PC-9 (cell line): ENCODE measurements at regions not wholly inside any gene's neighbourhood (a gene's known extent, or its start where the extent isn't known, plus 50 kb on each side); places are given as distances from the start of the nearest gene placed in this dataset.

Source experiments
- BruUV-seq: library from RNA; stranded (reverse); fragments of 400-500 nt; replicated peaks from 2 replicates; lab custom pipeline; 2021; lab: Mats Ljungman, UMichigan
- CTCF ChIA-PET: fragments of 300-600 bp; sonication (Branson Sonifier 250); formaldehyde crosslinking; loops from one replicate; lab custom pipeline; 2022; ENCODE audit warnings: antibody characterized with exemption; lab: Charles Lee
- POLR2A ChIA-PET: fragments of 300-600 bp; sonication (Branson Sonifier 250); formaldehyde crosslinking; loops from one replicate; lab custom pipeline; 2022; ENCODE audit warnings: antibody characterized with exemption; ENCODE audit not compliant: unreplicated experiment; lab: Charles Lee
- DNase-seq, 2 experiments: peaks; one replicate each; pipeline versions ENCODE4 v3.0.0 to v3.0.0-alpha.2; 2015 to 2022; ENCODE audit warnings: mixed read lengths in 1 of 2
- H2AFZ ChIP-seq: fragments of 200-600 bp; sonication (generic); 2 replicates; pipeline ENCODE4 v1.8.1; 2017; ENCODE audit warnings: antibody characterized with exemption
- H3F3A ChIP-seq: fragments of 200-600 bp; sonication (generic); 2 replicates; pipeline ENCODE4 v1.8.1; 2017; ENCODE audit warnings: antibody characterized with exemption, mild to moderate bottlenecking, low read depth; ENCODE audit not compliant: insufficient read depth
- H3K27ac ChIP-seq: fragments of 200-600 bp; sonication (generic); 2 replicates; pipeline ENCODE4 v1.6.1; 2016; ENCODE audit warnings: mixed run types
- H3K27me3 ChIP-seq: fragments of 200-600 bp; sonication (generic); 2 replicates; pipeline ENCODE4 v1.6.1; 2016; ENCODE audit warnings: low read depth, mixed run types; ENCODE audit not compliant: insufficient read depth
- H3K36me3 ChIP-seq: fragments of 200-600 bp; sonication (generic); 2 replicates; pipeline ENCODE4 v1.6.1; 2016; ENCODE audit warnings: low read depth, mixed run types
- H3K4me1 ChIP-seq: fragments of 200-600 bp; sonication (generic); replicated peaks from 2 replicates; pipeline ENCODE4 v1.6.1; 2016; ENCODE audit warnings: mixed run types; ENCODE audit not compliant: insufficient read depth
- H3K4me2 ChIP-seq: fragments of 200-600 bp; sonication (generic); 2 replicates; pipeline ENCODE4 v1.6.1; 2017; ENCODE audit warnings: mixed run types
- H3K4me3 ChIP-seq: fragments of 200-600 bp; sonication (generic); 2 replicates; pipeline ENCODE4 v1.6.1; 2016; ENCODE audit warnings: mixed run types
- H3K79me2 ChIP-seq: fragments of 200-600 bp; sonication (generic); 2 replicates; pipeline ENCODE4 v1.6.1; 2017; ENCODE audit warnings: low read depth, mixed run types
- H3K9me2 ChIP-seq: fragments of 200-600 bp; sonication (generic); 2 replicates; pipeline ENCODE4 v1.8.1; 2017; ENCODE audit warnings: mild to moderate bottlenecking; ENCODE audit not compliant: insufficient read depth
- H3K9me3 ChIP-seq: fragments of 200-600 bp; sonication (generic); 2 replicates; pipeline ENCODE4 v1.8.1; 2016; ENCODE audit warnings: low read depth; ENCODE audit not compliant: insufficient read depth
- H4K20me1 ChIP-seq: fragments of 200-600 bp; sonication (generic); 2 replicates; pipeline ENCODE4 v1.8.1; 2017; ENCODE audit not compliant: insufficient read depth
- EZH2 ChIP-seq: fragments of 200-600 bp; sonication (generic); IDR thresholded peaks from 2 replicates; pipeline ENCODE4 v1.8.0; 2017; ENCODE audit warnings: antibody characterized with exemption, low read depth
- intact Hi-C: fragments of 100-400 bp; cut with micrococcal nuclease; formaldehyde crosslinking; loops from one replicate; pipeline ENCODE4 v1.10.0; 2022; ENCODE audit not compliant: unreplicated experiment
- TF ChIP-seq, protein P1 (sequence below): fragments of 200-600 bp; sonication (generic); conservative IDR thresholded peaks from 2 replicates; pipeline ENCODE4 v1.6.1; 2017; ENCODE audit warnings: mixed run types, antibody characterized with exemption, mild to moderate bottlenecking, moderate library complexity

DNA sequence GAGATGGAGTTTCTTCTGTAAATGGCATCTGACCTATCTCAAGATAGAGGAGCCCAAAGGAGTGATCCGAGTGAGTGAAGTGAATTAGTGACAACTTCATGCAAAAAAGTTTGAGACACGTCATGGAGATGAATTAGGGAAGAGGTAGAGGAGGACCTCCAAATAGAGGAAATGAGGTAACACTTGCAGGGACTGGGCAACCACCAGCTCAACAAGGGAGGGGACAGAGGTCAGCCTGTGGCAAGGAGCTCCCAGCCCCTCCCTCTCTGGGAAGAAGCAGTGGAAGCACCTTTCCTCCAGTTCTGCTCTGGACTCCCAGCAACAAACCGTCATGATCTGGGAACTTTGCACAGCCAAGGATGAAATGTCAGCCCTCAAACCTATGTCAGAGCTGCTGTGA is 83.5 kb upstream of the IKZF1 start:
- Histone ChIP-seq H3K9me2 (no peaks in the 10 kb centered on the region), H3K4me2 (no peak overlapping the region), H3K36me3 (no peaks in the 10 kb centered on the region), H3K4me3 (no peak overlapping the region), H3K79me2 (no peaks in the 10 kb centered on the region), H2AFZ (no peak overlapping the region), H3F3A (no peaks in the 10 kb centered on the region), H3K9me3 (no peaks in the 10 kb centered on the region; the same call in 1 of the 2 replicates), H3K4me1 (no peaks in the 10 kb centered on the region), H4K20me1 (no peaks in the 10 kb centered on the region), H3K27ac (no peak overlapping the region), H3K27me3 (peaks cover 24% of the 10 kb centered on the region)
- ChIA-PET CTCF (no interaction called here), POLR2A (no interaction called here)
- TF ChIP-seq EZH2, result no peak
- TF ChIP-seq, protein P1, sequence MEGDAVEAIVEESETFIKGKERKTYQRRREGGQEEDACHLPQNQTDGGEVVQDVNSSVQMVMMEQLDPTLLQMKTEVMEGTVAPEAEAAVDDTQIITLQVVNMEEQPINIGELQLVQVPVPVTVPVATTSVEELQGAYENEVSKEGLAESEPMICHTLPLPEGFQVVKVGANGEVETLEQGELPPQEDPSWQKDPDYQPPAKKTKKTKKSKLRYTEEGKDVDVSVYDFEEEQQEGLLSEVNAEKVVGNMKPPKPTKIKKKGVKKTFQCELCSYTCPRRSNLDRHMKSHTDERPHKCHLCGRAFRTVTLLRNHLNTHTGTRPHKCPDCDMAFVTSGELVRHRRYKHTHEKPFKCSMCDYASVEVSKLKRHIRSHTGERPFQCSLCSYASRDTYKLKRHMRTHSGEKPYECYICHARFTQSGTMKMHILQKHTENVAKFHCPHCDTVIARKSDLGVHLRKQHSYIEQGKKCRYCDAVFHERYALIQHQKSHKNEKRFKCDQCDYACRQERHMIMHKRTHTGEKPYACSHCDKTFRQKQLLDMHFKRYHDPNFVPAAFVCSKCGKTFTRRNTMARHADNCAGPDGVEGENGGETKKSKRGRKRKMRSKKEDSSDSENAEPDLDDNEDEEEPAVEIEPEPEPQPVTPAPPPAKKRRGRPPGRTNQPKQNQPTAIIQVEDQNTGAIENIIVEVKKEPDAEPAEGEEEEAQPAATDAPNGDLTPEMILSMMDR, result no peak
- no peak for DNase-seq
- no TSS peak for BruUV-seq
- intact Hi-C loops, result no loop called here

DNA sequence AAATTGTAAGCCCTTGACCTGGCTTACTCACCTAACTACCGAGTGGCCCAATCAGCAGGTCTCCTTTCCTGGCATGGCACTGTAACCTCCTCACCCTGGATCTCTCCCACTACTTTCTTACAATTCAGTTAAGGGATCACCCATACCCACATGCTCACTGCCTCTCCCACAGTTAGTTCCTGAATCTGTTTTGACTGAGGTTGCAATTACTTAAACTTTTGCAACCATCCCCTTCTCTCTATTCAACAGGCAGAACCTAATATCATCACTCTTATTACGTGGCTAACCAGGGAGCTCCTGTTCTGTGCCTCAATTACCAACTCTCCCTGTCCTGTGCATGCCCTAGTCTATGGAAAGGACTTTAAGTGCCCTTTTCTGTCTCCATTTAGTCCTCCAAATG is 84.2 kb upstream of the IKZF1 start:
- H3K27ac ChIP-seq, result no peak overlapping the region
- H3K9me2 ChIP-seq, result no peaks in the 10 kb centered on the region
- no peaks in the 10 kb centered on the region for H4K20me1 ChIP-seq
- H3K4me3 ChIP-seq, result no peak overlapping the region
- no peaks in the 10 kb centered on the region for H3K36me3 ChIP-seq
- TF ChIP-seq, protein P1, result no peak
- no peak for TF ChIP-seq EZH2
- H3K4me2 ChIP-seq, result no peak overlapping the region
- CTCF ChIA-PET, result no interaction called here
- peaks cover 31% of the 10 kb centered on the region for H3K27me3 ChIP-seq
- no peak for DNase-seq
- H3K4me1 ChIP-seq, result no peaks in the 10 kb centered on the region
- no TSS peak for BruUV-seq
- intact Hi-C loops, result no loop called here
- H2AFZ ChIP-seq, result no peak overlapping the region
- no peaks in the 10 kb centered on the region for H3F3A ChIP-seq
- H3K79me2 ChIP-seq, result no peaks in the 10 kb centered on the region
- POLR2A ChIA-PET, result no interaction called here
- no peaks in the 10 kb centered on the region; the same call in 1 of the 2 replicates for H3K9me3 ChIP-seq

DNA sequence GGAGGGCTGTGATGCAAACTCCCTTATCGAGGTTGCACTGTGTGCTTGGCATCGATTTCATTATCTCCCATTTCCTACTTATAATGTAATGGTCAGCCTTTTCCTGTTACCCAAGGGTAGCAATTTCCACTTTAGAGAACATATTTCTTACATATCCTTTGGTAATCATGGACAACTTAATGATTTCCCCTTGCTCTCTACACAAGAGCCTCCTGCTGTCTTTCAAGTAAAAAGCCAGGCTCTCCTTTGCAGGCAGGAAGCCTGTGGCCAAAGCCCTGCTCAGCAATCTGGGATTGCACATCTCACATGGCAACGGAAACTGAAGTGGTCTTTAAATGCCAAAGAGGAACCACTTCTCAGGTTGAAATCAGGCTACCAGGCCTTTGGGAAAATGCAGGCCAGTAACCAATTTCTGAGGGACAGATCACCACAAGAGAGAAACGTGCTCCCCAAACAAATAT is 86.7 kb upstream of the IKZF1 start:
- no peak overlapping the region for H3K4me2 ChIP-seq
- no TSS peak for BruUV-seq

More for the DNA sequence above, 86.7 kb upstream of the IKZF1 start:
- CTCF ChIA-PET, result no interaction called here
- H3K9me2 ChIP-seq, result no peaks in the 10 kb centered on the region
- TF ChIP-seq, protein P1, result no peak
- no peak for TF ChIP-seq EZH2
- H3K4me3 ChIP-seq, result no peak overlapping the region
- H3K36me3 ChIP-seq, result no peaks in the 10 kb centered on the region
- H3K4me1 ChIP-seq, result no peaks in the 10 kb centered on the region
- H4K20me1 ChIP-seq, result no peaks in the 10 kb centered on the region
- no peak overlapping the region for H2AFZ ChIP-seq
- H3K27me3 ChIP-seq, result peaks cover 55% of the 10 kb centered on the region
- intact Hi-C loops, result no loop called here
- H3K27ac ChIP-seq, result no peak overlapping the region
- H3F3A ChIP-seq, result no peaks in the 10 kb centered on the region
- H3K79me2 ChIP-seq, result no peaks in the 10 kb centered on the region
- POLR2A ChIA-PET, result no interaction called here
- no peaks in the 10 kb centered on the region; the same call in 1 of the 2 replicates for H3K9me3 ChIP-seq
- no peak for DNase-seq
